ENCODE measurements at regions not wholly inside any gene's neighbourhood (a gene's known extent, or its start where the extent isn't known, plus 50 kb on each side); places are given as distances from the start of the nearest gene placed in this dataset.
A peak's percentile ranks its signal among the peaks of the same experiment; 100 is the strongest.

GRCh38 chr10:120336306-120336910 lies 120.6 kb upstream of the PLPP4 start:
- ChIA-PET CTCF (interaction anchor here in 1 of 2 donors (1.0 to 1.8 kb wide), 4 partner anchors 11 to 649 kb away, joined by 3 to 8 read pairs (median 4); no protein-coding TSS in a partner anchor), POLR2A (no interaction called here)
- ATAC-seq (replicated peaks in 1 of 4) = no peak
- H3K27ac Mint-ChIP-seq = no peak overlapping the region
- no peak for DNase-seq
- no peaks in the 10 kb centered on the region for H3K36me3 ChIP-seq (ENCODE audit: control insufficient read depth in 2 of 2, extremely low read depth in 1 of 2, insufficient read depth in 1 of 2, low read length in 1 of 2)
- no peaks in the 10 kb centered on the region for H3K9me3 ChIP-seq
- no peaks in the 10 kb centered on the region for H3K4me1 Mint-ChIP-seq
- no peak overlapping the region for H3K4me3 ChIP-seq (ENCODE audit: control insufficient read depth in 1 of 2, extremely low read depth in 1 of 2, low read length in 1 of 2)
- H3K4me3 Mint-ChIP-seq = no peak overlapping the region
- H3K27ac ChIP-seq (ENCODE audit: low read length) = no peak overlapping the region
- no peaks in the 10 kb centered on the region for H3K4me1 ChIP-seq (ENCODE audit: control insufficient read depth in 1 of 2, extremely low read depth in 1 of 2, insufficient read depth in 2 of 2, low read length in 2 of 2)
- H3K27me3 Mint-ChIP-seq = peaks cover 3 to 19% of the 10 kb centered on the region in 2 donors
- no peaks in the 10 kb centered on the region for H3K9me3 Mint-ChIP-seq
- no peaks in the 10 kb centered on the region for H3K36me3 Mint-ChIP-seq
- no peaks in the 10 kb centered on the region for H3K27me3 ChIP-seq (replicated peaks in 1 of 2; ENCODE audit: control insufficient read depth in 2 of 2, extremely low read depth in 1 of 2, insufficient read depth in 2 of 2, low read length in 1 of 2)

- Histone ChIP-seq H3K4me3 (ENCODE audit: control insufficient read depth in 1 of 2, extremely low read depth in 1 of 2, low read length in 1 of 2) (no peak overlapping the region), H3K27ac (ENCODE audit: low read length) (no peak overlapping the region), H3K36me3 (ENCODE audit: control insufficient read depth in 2 of 2, extremely low read depth in 1 of 2, insufficient read depth in 1 of 2, low read length in 1 of 2) (no peaks in the 10 kb centered on the region), H3K9me3 (no peaks in the 10 kb centered on the region), H3K27me3 (replicated peaks in 1 of 2; ENCODE audit: control insufficient read depth in 2 of 2, extremely low read depth in 1 of 2, insufficient read depth in 2 of 2, low read length in 1 of 2) (no peaks in the 10 kb centered on the region), H3K4me1 (ENCODE audit: control insufficient read depth in 1 of 2, extremely low read depth in 1 of 2, insufficient read depth in 2 of 2, low read length in 2 of 2) (no peaks in the 10 kb centered on the region)
- ChIA-PET CTCF (interaction anchor here (0.8 to 1.8 kb wide), 5 partner anchors 9 to 650 kb away, joined by 3 to 8 read pairs (median 4); no protein-coding TSS in a partner anchor), POLR2A (interaction anchor here in 1 of 2 donors (0.6 kb wide), 1 partner anchor 715 kb away, joined by 3 read pairs; no protein-coding TSS in a partner anchor)
- Mint-ChIP-seq H3K4me1 (no peaks in the 10 kb centered on the region), H3K4me3 (no peak overlapping the region), H3K27me3 (peaks cover 3 to 19% of the 10 kb centered on the region in 2 donors), H3K36me3 (no peaks in the 10 kb centered on the region), H3K27ac (no peak overlapping the region), H3K9me3 (no peaks in the 10 kb centered on the region)
- ATAC-seq (replicated peaks in 1 of 4) (no peak), DNase-seq (peak in 29 of 35 experiments; percentile 1 to 58 (median 27))
- WGBS (ENCODE audit: insufficient coverage) = 0% methylated on average over 1 of the region's 4 CpGs
These were observed 120.0 kb upstream of the PLPP4 start for GRCh38 chr10:120336911-120337540.

GRCh38 chr10:120342115-120342714 lies 114.8 kb upstream of the PLPP4 start:
- ChIA-PET POLR2A (no interaction called here), CTCF (no interaction called here)
- ATAC-seq (replicated peaks in 1 of 4) (no peak), DNase-seq (no peak)
- no peak overlapping the region for H3K4me3 Mint-ChIP-seq
- H3K36me3 Mint-ChIP-seq = no peaks in the 10 kb centered on the region
- Histone ChIP-seq H3K36me3 (ENCODE audit: control insufficient read depth in 2 of 2, extremely low read depth in 1 of 2, insufficient read depth in 1 of 2, low read length in 1 of 2) (no peaks in the 10 kb centered on the region), H3K4me3 (ENCODE audit: control insufficient read depth in 1 of 2, extremely low read depth in 1 of 2, low read length in 1 of 2) (no peak overlapping the region), H3K9me3 (no peaks in the 10 kb centered on the region), H3K27ac (ENCODE audit: low read length) (no peak overlapping the region), H3K27me3 (replicated peaks in 1 of 2; ENCODE audit: control insufficient read depth in 2 of 2, extremely low read depth in 1 of 2, insufficient read depth in 2 of 2, low read length in 1 of 2) (no peaks in the 10 kb centered on the region), H3K4me1 (ENCODE audit: control insufficient read depth in 1 of 2, extremely low read depth in 1 of 2, insufficient read depth in 2 of 2, low read length in 2 of 2) (no peaks in the 10 kb centered on the region)
- no peaks in the 10 kb centered on the region for H3K9me3 Mint-ChIP-seq
- no peak overlapping the region for H3K27ac Mint-ChIP-seq
- no CpG with 5 or more reads among the region's 7 CpGs for WGBS (ENCODE audit: insufficient coverage)
- H3K4me1 Mint-ChIP-seq = no peaks in the 10 kb centered on the region
- peaks cover 10 to 13% of the 10 kb centered on the region in 2 donors for H3K27me3 Mint-ChIP-seq

- ATAC-seq (replicated peaks in 1 of 4) (no peak), DNase-seq (no peak)
- Mint-ChIP-seq H3K27ac (no peak overlapping the region), H3K27me3 (peaks cover 8 to 17% of the 10 kb centered on the region in 2 donors), H3K36me3 (no peaks in the 10 kb centered on the region), H3K9me3 (no peaks in the 10 kb centered on the region), H3K4me3 (no peak overlapping the region), H3K4me1 (no peaks in the 10 kb centered on the region)
- no peaks in the 10 kb centered on the region for H3K9me3 ChIP-seq
- H3K36me3 ChIP-seq (ENCODE audit: control insufficient read depth in 2 of 2, extremely low read depth in 1 of 2, insufficient read depth in 1 of 2, low read length in 1 of 2) = no peaks in the 10 kb centered on the region
- no peak overlapping the region for H3K27ac ChIP-seq (ENCODE audit: low read length)
- 30% methylated on average over 1 of the region's 2 CpGs for WGBS (ENCODE audit: insufficient coverage)
- peaks cover 0 to 14% of the 10 kb centered on the region in 2 experiments for H3K27me3 ChIP-seq (replicated peaks in 1 of 2; ENCODE audit: control insufficient read depth in 2 of 2, extremely low read depth in 1 of 2, insufficient read depth in 2 of 2, low read length in 1 of 2)
- H3K4me1 ChIP-seq (ENCODE audit: control insufficient read depth in 1 of 2, extremely low read depth in 1 of 2, insufficient read depth in 2 of 2, low read length in 2 of 2) = no peaks in the 10 kb centered on the region
- no peak overlapping the region for H3K4me3 ChIP-seq (ENCODE audit: control insufficient read depth in 1 of 2, extremely low read depth in 1 of 2, low read length in 1 of 2)
- POLR2A ChIA-PET = no interaction called here
- CTCF ChIA-PET = no interaction called here
These were observed 111.8 kb upstream of the PLPP4 start for GRCh38 chr10:120345186-120345585.

GRCh38 chr10:120347644-120348043 lies 109.4 kb upstream of the PLPP4 start:
- ChIA-PET POLR2A (no interaction called here), CTCF (interaction anchor here in 1 of 2 donors (1.2 kb wide), 1 partner anchor 11 kb away, joined by 3 read pairs; no protein-coding TSS in a partner anchor)
- peaks cover 8 to 16% of the 10 kb centered on the region in 2 donors for H3K27me3 Mint-ChIP-seq
- H3K4me1 ChIP-seq (ENCODE audit: control insufficient read depth in 1 of 2, extremely low read depth in 1 of 2, insufficient read depth in 2 of 2, low read length in 2 of 2) = no peaks in the 10 kb centered on the region
- H3K9me3 ChIP-seq = no peaks in the 10 kb centered on the region
- ATAC-seq (replicated peaks in 1 of 4) = no peak
- H3K27me3 ChIP-seq (replicated peaks in 1 of 2; ENCODE audit: control insufficient read depth in 2 of 2, extremely low read depth in 1 of 2, insufficient read depth in 2 of 2, low read length in 1 of 2) = peaks cover 0 to 14% of the 10 kb centered on the region in 2 experiments
- no peak for DNase-seq
- peaks cover 0 to 2% (median 0%) of the 10 kb centered on the region in 3 donors for H3K9me3 Mint-ChIP-seq
- H3K4me1 Mint-ChIP-seq = no peaks in the 10 kb centered on the region
- H3K27ac ChIP-seq (ENCODE audit: low read length) = no peak overlapping the region
- H3K36me3 ChIP-seq (ENCODE audit: control insufficient read depth in 2 of 2, extremely low read depth in 1 of 2, insufficient read depth in 1 of 2, low read length in 1 of 2) = no peaks in the 10 kb centered on the region
- no peak overlapping the region for H3K4me3 ChIP-seq (ENCODE audit: control insufficient read depth in 1 of 2, extremely low read depth in 1 of 2, low read length in 1 of 2)
- no peak overlapping the region for H3K4me3 Mint-ChIP-seq
- WGBS (ENCODE audit: insufficient coverage) = 50% methylated on average over 1 of the region's 3 CpGs
- H3K27ac Mint-ChIP-seq = no peak overlapping the region
- H3K36me3 Mint-ChIP-seq = no peaks in the 10 kb centered on the region

- ATAC-seq (replicated peaks in 1 of 4) (no peak), DNase-seq (no peak)
- Histone ChIP-seq H3K9me3 (no peaks in the 10 kb centered on the region), H3K36me3 (ENCODE audit: control insufficient read depth in 2 of 2, extremely low read depth in 1 of 2, insufficient read depth in 1 of 2, low read length in 1 of 2) (no peaks in the 10 kb centered on the region), H3K4me1 (ENCODE audit: control insufficient read depth in 1 of 2, extremely low read depth in 1 of 2, insufficient read depth in 2 of 2, low read length in 2 of 2) (no peaks in the 10 kb centered on the region), H3K4me3 (ENCODE audit: control insufficient read depth in 1 of 2, extremely low read depth in 1 of 2, low read length in 1 of 2) (no peak overlapping the region), H3K27ac (ENCODE audit: low read length) (no peak overlapping the region), H3K27me3 (replicated peaks in 1 of 2; ENCODE audit: control insufficient read depth in 2 of 2, extremely low read depth in 1 of 2, insufficient read depth in 2 of 2, low read length in 1 of 2) (peaks cover 0 to 14% of the 10 kb centered on the region in 2 experiments)
- no peak overlapping the region for H3K27ac Mint-ChIP-seq
- H3K4me3 Mint-ChIP-seq = no peak overlapping the region
- H3K9me3 Mint-ChIP-seq = peaks cover 0 to 6% (median 5%) of the 10 kb centered on the region in 3 donors
- no peaks in the 10 kb centered on the region for H3K4me1 Mint-ChIP-seq
- POLR2A ChIA-PET = interaction anchor here in 1 of 2 donors (0.6 kb wide), 1 partner anchor 9 kb away, joined by 3 read pairs; no protein-coding TSS in a partner anchor
- H3K27me3 Mint-ChIP-seq = peaks cover 8 to 14% of the 10 kb centered on the region in 2 donors
- no peaks in the 10 kb centered on the region for H3K36me3 Mint-ChIP-seq
- CTCF ChIA-PET = no interaction called here
- WGBS (ENCODE audit: insufficient coverage) = no CpG with 5 or more reads among the region's 3 CpGs
These were observed 108.0 kb upstream of the PLPP4 start for GRCh38 chr10:120349069-120349468.
